Left ventricle myocardium inferior (tissue), 1 donor: ENCODE measurements at regions not wholly inside any gene's neighbourhood (a gene's known extent, or its start where the extent isn't known, plus 50 kb on each side); places are given as distances from the start of the nearest gene placed in this dataset.

ENCODE experiments used
- DNase-seq: peaks from one replicate; pipeline ENCODE4 v3.0.0-alpha.2; 2020
- H3K27ac ChIP-seq: fragments of 200-600 bp; replicated peaks from 2 replicates; pipeline ENCODE4 v1.8.0; 2021
- H3K27me3 ChIP-seq: fragments of 200-600 bp; 2 replicates; pipeline ENCODE4 v1.8.0; 2021; ENCODE audit warnings: low read depth
- H3K36me3 ChIP-seq: fragments of 200-600 bp; 2 replicates; pipeline ENCODE4 v1.8.0; 2021
- H3K4me1 ChIP-seq: fragments of 200-600 bp; 2 replicates; pipeline ENCODE4 v1.8.0; 2021
- H3K4me3 ChIP-seq: fragments of 200-600 bp; 2 replicates; pipeline ENCODE4 v1.8.0; 2021; ENCODE audit warnings: mild to moderate bottlenecking, moderate library complexity
- H3K9me3 ChIP-seq: fragments of 200-600 bp; replicated peaks from 2 replicates; pipeline ENCODE4 v1.8.0; 2021
- intact Hi-C: fragments of 100-400 bp; cut with micrococcal nuclease; formaldehyde crosslinking; loops from one replicate; pipeline ENCODE4 v1.11.0; 2022
- TF ChIP-seq, protein P1 (sequence below): fragments of 200-600 bp; IDR thresholded peaks from 2 replicates; pipeline ENCODE4 v1.8.0; 2021; ENCODE audit warnings: antibody characterized with exemption, mild to moderate bottlenecking, borderline replicate concordance
- donor health status: DM: no; HTN: yes; CAD: no; lungs with severe emphysema.

DNA sequence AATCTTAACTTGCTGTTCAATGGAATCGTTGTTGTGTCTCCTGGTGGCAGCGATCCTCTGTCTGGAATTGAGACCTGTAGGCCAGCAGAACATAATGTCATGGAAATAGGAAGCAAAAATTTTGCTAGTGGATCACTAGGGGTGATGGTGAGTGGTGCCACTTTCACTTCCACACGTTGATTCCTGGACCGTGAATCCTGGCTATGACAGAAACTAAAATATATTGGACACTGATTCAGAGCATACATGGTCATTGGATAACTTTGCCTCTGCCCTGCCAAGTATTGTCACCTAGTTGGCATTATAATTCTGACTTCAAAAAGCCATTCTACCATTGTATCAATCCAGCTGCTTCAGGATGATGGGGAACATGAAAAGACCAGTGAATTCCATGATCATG lies 353.2 kb downstream of the IRX1 start:
- TF ChIP-seq, protein P1, sequence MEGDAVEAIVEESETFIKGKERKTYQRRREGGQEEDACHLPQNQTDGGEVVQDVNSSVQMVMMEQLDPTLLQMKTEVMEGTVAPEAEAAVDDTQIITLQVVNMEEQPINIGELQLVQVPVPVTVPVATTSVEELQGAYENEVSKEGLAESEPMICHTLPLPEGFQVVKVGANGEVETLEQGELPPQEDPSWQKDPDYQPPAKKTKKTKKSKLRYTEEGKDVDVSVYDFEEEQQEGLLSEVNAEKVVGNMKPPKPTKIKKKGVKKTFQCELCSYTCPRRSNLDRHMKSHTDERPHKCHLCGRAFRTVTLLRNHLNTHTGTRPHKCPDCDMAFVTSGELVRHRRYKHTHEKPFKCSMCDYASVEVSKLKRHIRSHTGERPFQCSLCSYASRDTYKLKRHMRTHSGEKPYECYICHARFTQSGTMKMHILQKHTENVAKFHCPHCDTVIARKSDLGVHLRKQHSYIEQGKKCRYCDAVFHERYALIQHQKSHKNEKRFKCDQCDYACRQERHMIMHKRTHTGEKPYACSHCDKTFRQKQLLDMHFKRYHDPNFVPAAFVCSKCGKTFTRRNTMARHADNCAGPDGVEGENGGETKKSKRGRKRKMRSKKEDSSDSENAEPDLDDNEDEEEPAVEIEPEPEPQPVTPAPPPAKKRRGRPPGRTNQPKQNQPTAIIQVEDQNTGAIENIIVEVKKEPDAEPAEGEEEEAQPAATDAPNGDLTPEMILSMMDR = no peak
- intact Hi-C loops = no loop called here
- H3K4me3 ChIP-seq = no peak overlapping the region

DNA sequence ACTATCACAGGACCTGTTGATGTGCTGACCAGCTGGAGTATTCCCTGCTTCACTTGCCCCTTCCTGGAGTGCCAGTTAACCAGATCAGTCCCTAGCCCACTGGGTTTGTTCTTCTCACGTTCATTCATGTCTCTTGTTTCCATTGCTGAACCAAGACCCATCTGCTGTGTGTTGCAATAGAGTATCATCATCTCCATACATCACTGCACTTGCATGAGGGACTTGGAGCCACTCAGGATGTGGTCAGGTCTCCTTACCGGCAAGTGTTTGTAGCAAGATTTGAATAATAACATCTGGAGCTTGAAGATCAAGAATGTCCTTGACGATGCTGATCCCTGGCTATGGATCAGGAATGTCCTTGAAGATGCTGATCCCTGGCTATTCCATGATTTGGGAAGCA lies 358.6 kb downstream of the IRX1 start:
- Histone ChIP-seq H3K36me3 (no peaks in the 10 kb centered on the region), H3K4me3 (no peak overlapping the region), H3K27me3 (no peaks in the 10 kb centered on the region), H3K27ac (no peak overlapping the region), H3K9me3 (peaks cover 9% of the 10 kb centered on the region), H3K4me1 (no peaks in the 10 kb centered on the region)
- DNase-seq = no peak
- TF ChIP-seq, protein P1 = no peak
- intact Hi-C loops = no loop called here

More for the DNA sequence above, 353.2 kb downstream of the IRX1 start:
- Histone ChIP-seq H3K27ac (no peak overlapping the region), H3K27me3 (no peaks in the 10 kb centered on the region), H3K36me3 (no peaks in the 10 kb centered on the region), H3K4me1 (no peaks in the 10 kb centered on the region), H3K9me3 (peaks cover 9% of the 10 kb centered on the region)
- no peak for DNase-seq

DNA sequence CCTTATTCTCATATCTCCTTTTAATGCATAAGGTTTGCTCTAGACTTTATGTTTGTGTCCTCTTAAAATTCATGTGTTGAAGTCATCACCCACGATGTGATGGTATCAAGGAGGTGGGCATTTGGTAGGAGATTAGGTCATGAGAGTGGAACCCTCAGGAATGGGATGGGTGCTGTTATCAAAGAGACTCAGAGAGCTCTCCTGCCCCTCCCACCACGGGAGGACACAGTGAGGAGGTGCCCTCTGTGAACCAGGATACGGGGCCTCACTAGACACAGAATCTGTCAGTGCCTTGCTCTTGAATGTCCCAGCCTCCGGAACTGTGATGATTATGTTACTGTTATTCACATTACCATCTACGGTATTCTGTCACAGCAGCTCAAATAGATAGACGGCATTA lies 359.0 kb downstream of the IRX1 start:
- no peaks in the 10 kb centered on the region for H3K36me3 ChIP-seq
- no peak overlapping the region for H3K27ac ChIP-seq
- no peak for DNase-seq
- H3K4me3 ChIP-seq = no peak overlapping the region
- TF ChIP-seq, protein P1 = no peak
- no peaks in the 10 kb centered on the region for H3K27me3 ChIP-seq
- peaks cover 9% of the 10 kb centered on the region for H3K9me3 ChIP-seq
- H3K4me1 ChIP-seq = no peaks in the 10 kb centered on the region
- intact Hi-C loops = no loop called here

DNA sequence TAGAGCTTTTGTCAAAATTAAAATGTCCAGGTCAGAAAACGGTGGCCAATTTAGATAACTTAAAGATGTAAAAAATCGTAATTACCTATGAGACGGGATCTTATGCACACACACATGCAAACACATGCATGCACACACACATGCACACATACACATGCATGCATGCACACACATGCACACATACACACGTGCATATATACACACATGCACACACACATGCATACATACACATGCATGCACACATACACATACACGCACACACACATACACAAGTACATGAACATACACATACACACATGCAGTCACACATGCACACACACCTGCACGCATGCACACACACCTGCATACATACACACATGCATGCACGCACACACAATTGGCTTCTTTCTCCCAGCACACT lies 362.0 kb downstream of the IRX1 start:
- no peak for DNase-seq
- TF ChIP-seq, protein P1 = no peak
- Histone ChIP-seq H3K27ac (no peak overlapping the region), H3K9me3 (no peaks in the 10 kb centered on the region), H3K36me3 (no peaks in the 10 kb centered on the region), H3K27me3 (peaks cover 4% of the 10 kb centered on the region), H3K4me1 (no peaks in the 10 kb centered on the region), H3K4me3 (no peak overlapping the region)
- intact Hi-C loops = no loop called here

DNA sequence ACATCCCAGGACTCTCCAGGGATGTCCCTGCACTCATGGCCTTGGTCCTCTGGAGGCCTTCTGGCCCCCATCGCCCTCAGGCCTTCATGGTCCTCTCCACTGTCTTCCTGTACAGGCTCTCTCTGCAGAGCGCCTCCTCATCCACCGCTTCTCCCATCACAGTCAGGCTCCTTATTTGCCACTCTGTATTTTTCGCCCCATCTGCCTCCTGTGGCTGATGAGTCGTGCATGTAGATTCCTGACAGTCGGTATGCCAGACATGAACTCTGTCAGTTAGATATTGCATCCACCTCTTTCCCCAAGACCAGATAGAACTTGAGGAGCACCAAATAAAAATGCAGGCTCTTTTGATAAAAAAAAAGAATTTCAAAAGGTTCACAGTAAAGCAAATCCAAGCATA lies 362.8 kb downstream of the IRX1 start:
- DNase-seq = no peak
- H3K36me3 ChIP-seq = no peaks in the 10 kb centered on the region
- no peak overlapping the region for H3K4me3 ChIP-seq
- peaks cover 4% of the 10 kb centered on the region for H3K27me3 ChIP-seq
- TF ChIP-seq, protein P1 = no peak
- H3K4me1 ChIP-seq = no peaks in the 10 kb centered on the region
- intact Hi-C loops = no loop called here
- H3K9me3 ChIP-seq = no peaks in the 10 kb centered on the region
- H3K27ac ChIP-seq = no peak overlapping the region

DNA sequence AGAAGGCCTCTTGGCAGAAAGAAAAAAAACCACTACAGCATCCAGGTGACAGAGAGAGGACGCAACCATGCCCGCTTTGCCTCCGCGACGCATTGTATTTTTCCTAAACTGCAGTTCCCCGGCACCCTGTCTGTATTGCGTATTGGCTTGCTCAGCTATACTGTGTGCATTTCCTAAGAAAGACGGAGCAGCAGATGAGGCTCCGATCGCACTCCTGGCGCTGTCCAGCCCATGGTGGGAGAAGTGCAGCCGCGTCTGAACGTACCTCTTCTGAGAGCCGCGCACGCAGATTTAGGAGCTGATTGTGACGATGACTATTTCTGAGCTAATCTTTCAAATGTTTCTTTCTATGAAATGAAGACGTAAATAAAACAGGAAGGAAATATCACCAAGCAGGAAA lies 366.5 kb downstream of the IRX1 start:
- intact Hi-C loops = no loop called here
- TF ChIP-seq, protein P1 = no peak
- peaks cover 4% of the 10 kb centered on the region for H3K27me3 ChIP-seq
- no peak overlapping the region for H3K27ac ChIP-seq
- DNase-seq = no peak
- H3K36me3 ChIP-seq = no peaks in the 10 kb centered on the region
- H3K4me1 ChIP-seq = no peaks in the 10 kb centered on the region
- H3K4me3 ChIP-seq = no peak overlapping the region
- peaks cover 2% of the 10 kb centered on the region for H3K9me3 ChIP-seq
